Breast epithelium (tissue), 4 donors: ENCODE measurements at regions not wholly inside any gene's neighbourhood (a gene's known extent, or its start where the extent isn't known, plus 50 kb on each side); places are given as distances from the start of the nearest gene placed in this dataset.
A peak's percentile ranks its signal among the peaks of the same experiment; 100 is the strongest.

Experiments used
- DNase-seq, 2 donors: peaks; one replicate each; pipeline ENCODE4 v3.0.0-alpha.2; 2019; ENCODE audit warnings: low spot score in 2 of 2
- H3K27ac ChIP-seq, 2 donors: fragments of 200-600 bp; sonication (generic) in 1 of 2; one replicate each; pipeline ENCODE4 v1.5.1; 2016 to 2019; ENCODE audit warnings: mild to moderate bottlenecking in 1 of 2
- H3K27me3 ChIP-seq, 2 donors: fragments of 200-600 bp; sonication (generic) in 1 of 2; one replicate each; pipeline versions ENCODE4 v1.5.1 to v1.6.0; 2017 to 2019; ENCODE audit warnings: control low read depth in 1 of 2, mild to moderate bottlenecking in 1 of 2
- H3K36me3 ChIP-seq: fragments of 200-600 bp; one replicate; pipeline ENCODE4 v1.5.1; 2019
- H3K4me1 ChIP-seq, 2 donors: fragments of 200-600 bp; sonication (generic); one replicate each; pipeline ENCODE4 v1.5.1; 2016 to 2019; ENCODE audit warnings: control low read depth in 1 of 2
- H3K4me3 ChIP-seq, 3 donors: fragments of 200-600 bp; sonication (generic); 1 replicate in 2 of 3; 2 replicates in 1 of 3; pipeline ENCODE4 v1.5.1; 2016 to 2019; ENCODE audit warnings: mild to moderate bottlenecking in 3 of 3, moderate library complexity in 2 of 3
- H3K9me3 ChIP-seq, 2 donors: fragments of 200-600 bp; sonication (generic) in 1 of 2; one replicate each; pipeline ENCODE4 v1.5.1; 2016 to 2019; ENCODE audit warnings: control low read depth in 1 of 2
- POLR2A ChIP-seq: fragments of 450-650 bp; IDR thresholded peaks from one replicate; pipeline ENCODE4 v1.6.1; 2016; ENCODE audit warnings: antibody characterized with exemption, mild to moderate bottlenecking, moderate library complexity
- POLR2AphosphoS5 ChIP-seq, 3 donors: sonication (generic); formaldehyde crosslinking; IDR thresholded peaks; one replicate each; pipeline ENCODE4 v1.6.1; 2017; ENCODE audit warnings: antibody characterized with exemption in 3 of 3
- intact Hi-C: fragments of 100-400 bp; cut with DNase I; formaldehyde crosslinking; loops from one replicate; pipeline ENCODE4 v1.15.1; 2023; ENCODE audit warnings: low total_unique reads
- TF ChIP-seq, protein P1 (sequence below), 3 donors: fragments of 450-650 bp; IDR thresholded peaks; one replicate each; pipeline ENCODE4 v1.5.1; 2016 to 2017; ENCODE audit warnings: antibody characterized with exemption in 3 of 3, mild to moderate bottlenecking in 3 of 3, moderate library complexity in 3 of 3

DNA sequence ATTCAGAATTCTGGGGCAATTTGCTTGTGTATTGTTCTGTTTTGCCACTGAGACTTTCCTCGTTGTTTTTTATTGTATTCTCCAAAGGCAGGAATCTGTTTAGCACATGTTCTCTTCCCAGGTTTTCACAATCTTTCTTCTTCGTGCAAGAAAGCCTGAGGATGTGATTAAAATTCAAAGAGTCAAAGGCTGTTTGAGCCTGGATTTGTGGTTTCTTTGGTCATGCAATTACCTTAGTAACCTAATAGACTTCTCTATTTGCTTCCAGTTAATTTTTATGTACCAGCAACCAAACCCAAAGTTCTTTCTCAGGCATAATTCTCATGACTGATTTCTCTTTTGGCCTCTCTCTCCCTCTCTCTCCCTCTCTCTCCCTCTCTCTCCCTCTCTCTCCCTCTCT is 1420.1 kb upstream of the TENM3 start:
- H3K9me3 ChIP-seq = no peaks in the 10 kb centered on the region
- intact Hi-C loops = no loop called here
- no peak for DNase-seq

DNA sequence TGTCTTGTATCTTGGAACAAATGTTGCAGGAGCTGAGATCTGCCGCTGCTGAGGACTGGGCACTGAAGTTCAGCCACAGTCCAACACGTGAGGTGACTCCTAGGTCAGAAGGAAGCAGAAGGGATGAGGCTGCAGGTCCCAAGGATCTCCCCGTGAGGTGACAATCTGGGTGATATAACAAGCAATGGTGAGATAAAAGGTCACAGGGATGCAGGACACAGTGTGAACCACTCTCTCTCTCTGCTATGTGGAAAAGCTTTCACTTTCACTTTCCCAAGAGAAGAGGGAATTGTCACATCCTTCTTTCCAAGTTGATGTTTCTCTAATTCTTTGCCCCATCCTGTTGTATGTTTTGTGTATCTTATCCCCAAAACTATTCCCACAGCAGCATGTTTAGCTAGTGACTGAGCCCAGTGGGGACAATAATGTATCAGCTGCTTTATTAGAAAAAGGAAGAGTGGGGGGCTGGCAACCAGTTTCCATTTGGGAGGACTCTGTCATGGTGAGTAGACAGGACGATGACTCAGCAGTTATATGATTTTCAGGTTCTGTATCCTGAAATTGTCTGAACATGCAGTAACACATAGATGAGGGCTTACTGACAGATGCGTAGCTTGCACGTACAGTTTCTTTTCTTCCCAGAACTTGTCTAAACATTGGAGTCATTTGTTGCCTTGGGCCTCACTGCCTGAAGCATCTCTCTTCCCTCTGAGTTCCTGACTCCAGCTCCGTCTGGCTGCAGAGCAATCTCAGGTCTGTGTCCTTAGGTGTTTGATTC is 1415.8 kb upstream of the TENM3 start:
- intact Hi-C loops = no loop called here
- TF ChIP-seq POLR2A (no peak), POLR2AphosphoS5 (IDR thresholded peaks at IDR 0.05) (no peak)
- TF ChIP-seq, protein P1, sequence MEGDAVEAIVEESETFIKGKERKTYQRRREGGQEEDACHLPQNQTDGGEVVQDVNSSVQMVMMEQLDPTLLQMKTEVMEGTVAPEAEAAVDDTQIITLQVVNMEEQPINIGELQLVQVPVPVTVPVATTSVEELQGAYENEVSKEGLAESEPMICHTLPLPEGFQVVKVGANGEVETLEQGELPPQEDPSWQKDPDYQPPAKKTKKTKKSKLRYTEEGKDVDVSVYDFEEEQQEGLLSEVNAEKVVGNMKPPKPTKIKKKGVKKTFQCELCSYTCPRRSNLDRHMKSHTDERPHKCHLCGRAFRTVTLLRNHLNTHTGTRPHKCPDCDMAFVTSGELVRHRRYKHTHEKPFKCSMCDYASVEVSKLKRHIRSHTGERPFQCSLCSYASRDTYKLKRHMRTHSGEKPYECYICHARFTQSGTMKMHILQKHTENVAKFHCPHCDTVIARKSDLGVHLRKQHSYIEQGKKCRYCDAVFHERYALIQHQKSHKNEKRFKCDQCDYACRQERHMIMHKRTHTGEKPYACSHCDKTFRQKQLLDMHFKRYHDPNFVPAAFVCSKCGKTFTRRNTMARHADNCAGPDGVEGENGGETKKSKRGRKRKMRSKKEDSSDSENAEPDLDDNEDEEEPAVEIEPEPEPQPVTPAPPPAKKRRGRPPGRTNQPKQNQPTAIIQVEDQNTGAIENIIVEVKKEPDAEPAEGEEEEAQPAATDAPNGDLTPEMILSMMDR (IDR thresholded peaks at IDR 0.05) = no peak
- no peak for DNase-seq
- H3K36me3 ChIP-seq = no peaks in the 10 kb centered on the region
- no peak overlapping the region for H3K27ac ChIP-seq
- no peaks in the 10 kb centered on the region for H3K9me3 ChIP-seq
- no peaks in the 10 kb centered on the region for H3K27me3 ChIP-seq
- no peaks in the 10 kb centered on the region for H3K4me1 ChIP-seq
- peak overlapping the region; percentile 33 to 63 (median 40) for H3K4me3 ChIP-seq

More for the DNA sequence above, 1420.1 kb upstream of the TENM3 start:
- H3K27ac ChIP-seq = no peak overlapping the region
- no peak overlapping the region for H3K4me3 ChIP-seq
- no peaks in the 10 kb centered on the region for H3K27me3 ChIP-seq
- H3K36me3 ChIP-seq = no peaks in the 10 kb centered on the region
- no peak for TF ChIP-seq POLR2A
- TF ChIP-seq POLR2AphosphoS5 (IDR thresholded peaks at IDR 0.05) = no peak
- TF ChIP-seq, protein P1 (IDR thresholded peaks at IDR 0.05) = no peak
- no peaks in the 10 kb centered on the region for H3K4me1 ChIP-seq

DNA sequence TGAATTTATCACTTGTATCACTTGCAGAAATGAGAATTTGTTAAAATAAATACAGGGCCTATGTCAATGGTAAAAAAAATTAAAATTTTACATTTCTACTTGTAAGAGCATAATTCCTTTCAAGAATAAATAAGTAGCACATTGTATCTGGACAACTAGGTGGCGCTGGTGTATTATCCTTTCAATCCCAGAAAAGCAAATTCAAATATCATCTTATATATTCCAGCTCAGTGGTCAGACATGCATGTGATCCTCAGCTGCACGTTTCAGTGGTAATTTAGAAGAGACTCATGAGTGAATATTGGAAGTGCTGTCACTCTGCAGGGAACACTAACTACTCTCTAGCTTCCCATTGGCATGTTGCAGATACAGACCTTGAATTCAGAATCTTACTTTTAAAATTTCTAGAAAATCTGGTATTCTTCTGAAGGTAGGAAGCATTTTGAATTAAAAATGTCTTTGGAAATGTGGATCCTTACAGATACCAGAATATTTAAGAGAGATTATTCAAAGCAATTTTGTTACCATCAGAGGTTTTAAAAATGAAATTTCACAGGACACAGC is 1414.7 kb upstream of the TENM3 start:
- Histone ChIP-seq H3K27me3 (no peaks in the 10 kb centered on the region), H3K4me3 (no peak overlapping the region), H3K36me3 (no peaks in the 10 kb centered on the region), H3K9me3 (no peaks in the 10 kb centered on the region), H3K4me1 (no peaks in the 10 kb centered on the region), H3K27ac (no peak overlapping the region)
- DNase-seq = no peak
- TF ChIP-seq POLR2AphosphoS5 (IDR thresholded peaks at IDR 0.05) = no peak
- TF ChIP-seq POLR2A = no peak
- TF ChIP-seq, protein P1 (IDR thresholded peaks at IDR 0.05) = peak in 2 of 3 donors; percentile 36
- intact Hi-C loops = no loop called here

DNA sequence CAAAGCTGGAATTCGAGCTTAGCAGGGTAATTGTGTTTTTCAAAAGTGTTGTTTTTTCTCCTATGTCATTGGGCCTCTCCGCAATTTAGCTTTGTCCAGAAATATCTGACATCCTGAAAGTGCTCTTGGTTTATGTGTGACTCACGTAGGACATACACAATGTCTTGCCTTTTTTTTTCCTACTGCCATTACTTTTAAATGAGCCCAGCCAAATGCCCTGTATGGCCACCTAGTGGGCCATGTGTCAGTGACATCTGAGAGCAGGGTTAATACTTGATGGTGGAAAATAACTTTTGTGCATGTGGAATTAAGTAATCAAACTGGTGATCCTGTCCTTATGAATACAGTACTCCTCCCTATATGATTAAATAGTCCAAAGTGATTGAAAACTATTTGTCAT is 1411.1 kb upstream of the TENM3 start:
- TF ChIP-seq POLR2AphosphoS5 (IDR thresholded peaks at IDR 0.05) = no peak
- no peak for TF ChIP-seq POLR2A
- TF ChIP-seq, protein P1 (IDR thresholded peaks at IDR 0.05) = no peak
- no peaks in the 10 kb centered on the region for H3K9me3 ChIP-seq
- intact Hi-C loops = no loop called here
- DNase-seq = no peak
- H3K27me3 ChIP-seq = no peaks in the 10 kb centered on the region
- no peaks in the 10 kb centered on the region for H3K4me1 ChIP-seq
- H3K27ac ChIP-seq = no peak overlapping the region
- H3K4me3 ChIP-seq = no peak overlapping the region
- H3K36me3 ChIP-seq = no peaks in the 10 kb centered on the region

DNA sequence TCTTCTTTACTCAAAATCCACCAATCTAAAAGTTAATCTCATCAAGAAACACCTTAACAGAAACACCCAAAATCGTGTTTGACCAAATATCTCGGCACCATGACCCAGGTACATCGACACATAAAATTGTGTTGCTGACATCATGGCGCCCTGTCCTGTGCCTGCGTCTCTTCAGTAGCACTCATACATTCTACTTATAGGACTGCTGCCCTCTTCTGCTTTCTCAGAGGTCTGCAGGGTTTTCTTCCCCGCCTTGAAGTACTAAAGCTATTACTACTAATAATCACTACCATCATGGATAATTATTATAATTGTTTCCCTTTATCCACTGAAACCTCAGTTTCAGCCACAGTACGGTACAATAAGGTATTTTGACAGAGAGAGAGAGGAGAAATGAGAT is 1403.1 kb upstream of the TENM3 start:
- Histone ChIP-seq H3K4me1 (no peaks in the 10 kb centered on the region), H3K27me3 (no peaks in the 10 kb centered on the region), H3K36me3 (no peaks in the 10 kb centered on the region), H3K4me3 (no peak overlapping the region), H3K27ac (no peak overlapping the region), H3K9me3 (no peaks in the 10 kb centered on the region)
- intact Hi-C loops = no loop called here
- TF ChIP-seq, protein P1 (IDR thresholded peaks at IDR 0.05) = no peak
- TF ChIP-seq POLR2A (no peak), POLR2AphosphoS5 (IDR thresholded peaks at IDR 0.05) (no peak)
- DNase-seq = no peak
